SK-N-SH (cell line): ENCODE measurements at regions not wholly inside any gene's neighbourhood (a gene's known extent, or its start where the extent isn't known, plus 50 kb on each side); places are given as distances from the start of the nearest gene placed in this dataset.

Source experiments
- CTCF ChIP-seq: fragments of 200-600 bp; sonication (generic); IDR thresholded peaks from 2 replicates; pipeline ENCODE4 v1.6.1; 2017; ENCODE audit warnings: antibody characterized with exemption, mild to moderate bottlenecking, moderate library complexity
- EP300 ChIP-seq, 2 experiments: IDR thresholded peaks; 2 replicates each; pipeline versions ENCODE4 v1.4.0 to v1.6.1; 2012; ENCODE audit warnings: borderline replicate concordance in 1 of 2, low read depth in 1 of 2, low read length in 1 of 2
- EZH2phosphoT487 ChIP-seq: fragments of 200-600 bp; sonication (generic); IDR thresholded peaks from 2 replicates; pipeline ENCODE4 v1.6.1; 2017; ENCODE audit warnings: low read depth, mixed run types, mild to moderate bottlenecking, antibody characterized with exemption, moderate library complexity, borderline replicate concordance
- MAX ChIP-seq: IDR thresholded peaks from 2 replicates; pipeline ENCODE4 v1.4.0; 2012; ENCODE audit warnings: low read depth
- MEF2A ChIP-seq: IDR thresholded peaks from 2 replicates; pipeline ENCODE4 v1.4.0; 2012; ENCODE audit warnings: low read depth, borderline replicate concordance
- MXI1 ChIP-seq: IDR thresholded peaks from 2 replicates; pipeline ENCODE4 v1.6.1; 2012; ENCODE audit warnings: mild to moderate bottlenecking, low read depth, low read length, improper control_type of control experiment
- RAD21 ChIP-seq: IDR thresholded peaks from 2 replicates; pipeline ENCODE4 v1.6.1; 2012; ENCODE audit warnings: mild to moderate bottlenecking, low read length
- RFX5 ChIP-seq: IDR thresholded peaks from 2 replicates; pipeline ENCODE4 v1.6.1; 2012; ENCODE audit warnings: mild to moderate bottlenecking, improper control_type of control experiment, low read length
- TAF1 ChIP-seq: IDR thresholded peaks from 2 replicates; pipeline ENCODE4 v1.6.1; 2012; ENCODE audit warnings: low read depth, mild to moderate bottlenecking, low read length, moderate library complexity, borderline replicate concordance
- USF1 ChIP-seq: IDR thresholded peaks from 2 replicates; pipeline ENCODE4 v1.4.0; 2012; ENCODE audit warnings: low read depth, borderline replicate concordance
- YY1 ChIP-seq: IDR thresholded peaks from 2 replicates; pipeline ENCODE4 v1.4.0; 2012; ENCODE audit warnings: low read depth, mild to moderate bottlenecking

GRCh38 chr4:111066887-111067286 lies 444.0 kb upstream of the PITX2 start:
- peak; percentile 90 for TF ChIP-seq RFX5
- TF ChIP-seq EP300 (IDR thresholded peaks at IDR 0.05; ENCODE audit: borderline replicate concordance in 1 of 2, low read depth in 1 of 2, low read length in 1 of 2): no peak
- TF ChIP-seq EZH2phosphoT487: no peak
- no peak for TF ChIP-seq RAD21
- no peak for TF ChIP-seq MAX
- no peak for TF ChIP-seq MEF2A
- no peak for TF ChIP-seq TAF1
- no peak; the same call in 1 of the 2 replicates for TF ChIP-seq USF1
- TF ChIP-seq CTCF: no peak
- no peak for TF ChIP-seq MXI1
- no peak for TF ChIP-seq YY1
